Activated CD4-positive, alpha-beta T cell treated with anti-CD3 and anti-CD28 coated beads, Interleukin-2, amount 10 ng/mL, durations not matched to agents 7 days and 5 days (primary cell): ENCODE measurements at regions not wholly inside any gene's neighbourhood (a gene's known extent, or its start where the extent isn't known, plus 50 kb on each side); places are given as distances from the start of the nearest gene placed in this dataset.
"Not testable (repeated sequence)": the region's sequence is repeated elsewhere in the genome, so short reads cannot be mapped to it uniquely, and the experiment has no call there.

Experiments
- CTCF ChIA-PET: fragments of 350-600 bp; sonication (Branson Sonifier 250); formaldehyde crosslinking; loops from one replicate; lab custom pipeline; 2021; ENCODE audit warnings: antibody characterized with exemption; lab: Charles Lee
- POLR2A ChIA-PET: fragments of 350-600 bp; sonication (Branson Sonifier 250); formaldehyde crosslinking; loops from one replicate; lab custom pipeline; 2021; ENCODE audit warnings: antibody characterized with exemption; lab: Charles Lee
- DNase-seq: peaks from one replicate; pipeline ENCODE4 v3.0.0-alpha.2; 2020
- H3K27ac Mint-ChIP-seq: one replicate; pipeline ENCODE4 v1.8.0; 2021; ENCODE audit warnings: mild to moderate bottlenecking, moderate library complexity, mixed read lengths
- H3K27me3 Mint-ChIP-seq: one replicate; pipeline ENCODE4 v1.8.0; 2021; ENCODE audit warnings: mixed read lengths
- H3K36me3 Mint-ChIP-seq: one replicate; pipeline ENCODE4 v1.8.0; 2021; ENCODE audit warnings: low read depth, mixed read lengths
- H3K4me1 Mint-ChIP-seq: one replicate; pipeline ENCODE4 v1.8.0; 2021; ENCODE audit warnings: mixed read lengths
- H3K4me3 Mint-ChIP-seq: one replicate; pipeline ENCODE4 v1.8.0; 2021; ENCODE audit warnings: mild to moderate bottlenecking, moderate library complexity, mixed read lengths
- H3K9me3 Mint-ChIP-seq: one replicate; pipeline ENCODE4 v1.8.0; 2021; ENCODE audit warnings: mixed read lengths

DNA sequence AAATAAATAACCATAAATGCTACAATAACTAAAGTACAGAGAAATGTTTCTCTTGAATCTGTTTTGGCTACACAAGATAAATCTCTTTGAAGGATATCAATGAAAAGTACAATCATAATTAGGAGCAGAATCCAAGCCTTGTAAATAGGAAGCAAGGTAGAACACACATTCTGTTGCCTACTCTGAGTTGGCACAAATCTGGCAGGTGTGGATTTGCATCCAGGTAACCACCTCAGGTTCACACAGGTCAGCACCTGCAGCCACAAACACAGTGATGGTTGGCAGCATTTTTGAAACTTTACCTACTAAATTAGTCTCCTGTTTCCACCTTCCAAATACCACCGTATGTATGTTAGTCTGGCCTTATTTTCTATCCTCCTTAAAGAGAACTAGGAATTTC lies 105.3 kb upstream of the PIK3R1 start:
- POLR2A ChIA-PET, result no interaction called here

DNA sequence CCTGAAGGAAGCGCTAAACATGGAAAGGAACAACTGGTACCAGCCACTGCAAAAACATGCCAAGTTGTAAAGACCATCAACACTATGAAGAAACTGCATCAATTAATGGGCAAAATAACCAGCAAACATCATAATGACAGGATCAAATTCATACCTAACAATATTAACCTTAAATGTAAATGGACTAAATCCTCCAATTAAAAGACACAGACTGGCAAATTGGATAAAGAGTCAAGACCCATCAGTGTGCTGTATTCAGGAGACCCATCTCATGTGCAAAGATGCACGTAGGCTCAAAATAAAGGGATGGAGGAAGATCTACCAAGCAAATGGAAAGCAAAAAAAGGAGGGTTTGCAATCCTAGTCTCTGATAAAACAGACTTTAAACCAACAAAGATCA lies 111.3 kb upstream of the PIK3R1 start:
- H3K36me3 Mint-ChIP-seq, H3K27ac Mint-ChIP-seq, DNase-seq, H3K27me3 Mint-ChIP-seq, H3K4me1 Mint-ChIP-seq, POLR2A ChIA-PET, CTCF ChIA-PET, H3K4me3 Mint-ChIP-seq, H3K9me3 Mint-ChIP-seq: not testable (repeated sequence)

More for the DNA sequence above, 105.3 kb upstream of the PIK3R1 start:
- Mint-ChIP-seq H3K36me3 (no peaks in the 10 kb centered on the region), H3K9me3 (peaks cover 3% of the 10 kb centered on the region), H3K4me3 (no peak overlapping the region), H3K27ac (no peak overlapping the region), H3K4me1 (no peaks in the 10 kb centered on the region), H3K27me3 (peaks cover 5% of the 10 kb centered on the region)
- DNase-seq, result no peak
- CTCF ChIA-PET, result no interaction called here

DNA sequence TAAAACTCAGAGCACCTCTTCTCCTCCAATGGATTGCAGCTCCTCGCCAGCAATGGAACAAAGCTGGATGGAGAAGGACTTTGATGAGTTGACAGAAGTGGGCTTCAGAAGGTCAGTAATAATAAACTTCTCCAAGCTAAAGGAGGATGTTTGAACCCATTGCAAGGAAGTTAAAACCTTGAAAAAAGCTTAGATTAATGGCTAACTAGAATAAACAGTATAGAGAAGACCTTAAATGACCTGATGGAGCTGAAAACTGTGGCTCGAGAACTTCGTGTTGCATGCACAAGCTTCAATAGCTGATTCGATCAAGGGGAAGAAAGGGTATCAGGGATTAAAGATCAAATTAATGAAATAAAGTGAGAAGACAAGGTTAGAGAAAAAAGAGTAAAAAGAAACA lies 112.3 kb upstream of the PIK3R1 start:
- H3K9me3 Mint-ChIP-seq, H3K4me3 Mint-ChIP-seq, H3K4me1 Mint-ChIP-seq, H3K27me3 Mint-ChIP-seq, POLR2A ChIA-PET, DNase-seq, H3K27ac Mint-ChIP-seq, H3K36me3 Mint-ChIP-seq, CTCF ChIA-PET: not testable (repeated sequence)

DNA sequence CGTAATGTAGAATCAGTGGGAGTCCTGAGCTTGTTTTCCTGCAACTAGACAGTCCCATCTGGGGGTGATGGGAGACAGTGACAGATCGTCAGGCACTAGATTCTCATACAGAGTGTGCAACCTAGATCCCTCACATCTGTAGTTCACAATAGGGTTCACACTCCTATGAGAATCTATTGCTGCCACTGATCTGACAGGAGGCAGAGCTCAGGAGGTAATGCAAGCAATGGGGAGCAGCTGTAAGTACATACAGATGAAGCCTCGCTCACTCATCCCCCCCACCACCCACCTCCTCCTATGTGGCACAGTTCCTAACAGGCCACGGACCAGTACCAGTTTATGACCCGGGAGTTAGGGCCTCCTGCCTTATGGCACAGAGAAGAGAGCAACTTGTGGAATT lies 116.2 kb upstream of the PIK3R1 start:
- Mint-ChIP-seq H3K4me3 (no peak overlapping the region), H3K9me3 (no peaks in the 10 kb centered on the region), H3K27me3 (no peaks in the 10 kb centered on the region), H3K36me3 (no peaks in the 10 kb centered on the region), H3K27ac (no peak overlapping the region), H3K4me1 (no peaks in the 10 kb centered on the region)
- POLR2A ChIA-PET, result no interaction called here
- no peak for DNase-seq
- CTCF ChIA-PET, result interaction anchor here (0.7 kb wide), 1 partner anchor 106 kb away, joined by 3 read pairs; no protein-coding TSS in a partner anchor

DNA sequence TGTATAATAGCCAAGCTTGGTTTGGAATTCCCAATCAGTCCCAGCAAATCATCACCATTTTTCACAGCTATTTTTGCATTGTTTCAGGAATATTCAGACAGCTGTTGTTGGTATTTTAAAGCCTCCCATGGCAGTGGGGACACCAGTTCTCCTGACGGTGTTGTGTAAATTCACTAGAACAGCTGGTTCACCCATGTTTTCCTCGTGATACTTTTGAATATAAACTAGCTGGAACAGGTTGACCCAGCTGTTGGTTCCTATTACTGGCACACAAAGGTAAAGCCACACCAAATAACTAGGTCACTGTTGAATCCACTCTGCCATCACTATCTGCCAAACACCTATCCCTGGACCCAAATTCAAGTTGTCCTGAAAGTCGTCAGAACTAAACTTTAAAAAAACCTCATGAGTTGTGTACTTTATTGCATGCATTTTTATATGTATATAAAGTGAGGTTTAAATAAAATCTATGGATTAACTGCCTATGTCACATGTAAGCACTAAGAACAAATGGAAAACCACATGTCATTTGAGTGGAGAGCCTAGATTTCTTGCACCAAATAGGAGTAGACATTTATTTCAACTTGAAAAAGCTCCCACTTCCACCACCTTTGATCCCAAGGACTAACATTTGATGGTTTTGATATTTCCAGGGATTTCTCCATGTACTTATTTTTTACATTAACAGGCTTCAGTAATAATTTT lies 121.9 kb upstream of the PIK3R1 start:
- Mint-ChIP-seq H3K4me1 (no peaks in the 10 kb centered on the region), H3K4me3 (no peak overlapping the region), H3K27me3 (no peaks in the 10 kb centered on the region), H3K9me3 (no peaks in the 10 kb centered on the region), H3K36me3 (no peaks in the 10 kb centered on the region), H3K27ac (no peak overlapping the region)
- ChIA-PET POLR2A (no interaction called here), CTCF (interaction anchor here (0.6 kb wide), 1 partner anchor 91 kb away, joined by 3 read pairs; no protein-coding TSS in a partner anchor)
- DNase-seq, result no peak

DNA sequence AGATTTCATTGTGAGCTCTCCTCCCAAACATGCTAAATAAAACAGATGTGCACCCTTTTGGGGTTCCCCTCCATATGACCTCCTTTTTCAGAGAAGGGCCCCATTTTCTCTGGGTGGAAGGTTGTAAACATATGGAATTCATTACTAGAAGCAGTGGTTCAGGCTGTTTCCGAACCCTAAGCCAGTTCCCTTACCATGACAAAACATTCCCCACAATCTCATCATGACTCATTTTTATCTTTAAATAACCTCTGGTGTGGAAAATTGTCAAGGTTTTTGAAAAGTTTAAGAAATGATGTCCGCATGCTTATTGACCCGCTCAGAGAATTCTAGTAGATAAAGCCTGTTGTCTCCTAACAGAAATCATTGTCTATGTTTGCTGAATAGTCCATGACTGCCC lies 127.3 kb upstream of the PIK3R1 start:
- ChIA-PET POLR2A (no interaction called here), CTCF (interaction anchor here (1.0 kb wide), 1 partner anchor 37 kb away, joined by 3 read pairs; no protein-coding TSS in a partner anchor)
- H3K4me1 Mint-ChIP-seq, result no peaks in the 10 kb centered on the region
- H3K27me3 Mint-ChIP-seq, result no peaks in the 10 kb centered on the region
- H3K36me3 Mint-ChIP-seq, result no peaks in the 10 kb centered on the region
- no peak for DNase-seq
- no peaks in the 10 kb centered on the region for H3K9me3 Mint-ChIP-seq
- H3K4me3 Mint-ChIP-seq, result no peak overlapping the region
- H3K27ac Mint-ChIP-seq, result no peak overlapping the region

DNA sequence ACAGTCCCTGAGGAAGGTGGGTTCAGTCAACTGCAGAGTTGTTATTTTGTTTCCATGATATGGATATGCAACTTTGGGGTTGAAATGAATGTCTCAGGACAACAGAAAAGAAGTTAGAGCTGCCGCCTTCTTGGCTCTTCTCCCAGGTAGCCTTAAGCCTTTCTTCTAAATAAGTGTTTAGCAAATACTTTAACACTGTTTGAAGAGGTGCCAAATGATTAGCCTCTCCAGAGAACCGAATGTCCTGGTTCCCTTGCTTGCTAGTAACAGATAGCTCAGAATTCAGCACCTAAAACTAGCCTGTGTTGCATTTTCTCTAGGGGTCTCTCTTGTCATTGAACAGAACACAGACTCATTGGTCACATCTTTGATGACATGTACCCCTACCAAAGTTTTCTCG lies 127.7 kb upstream of the PIK3R1 start:
- H3K9me3 Mint-ChIP-seq, result no peaks in the 10 kb centered on the region
- no peaks in the 10 kb centered on the region for H3K27me3 Mint-ChIP-seq
- H3K27ac Mint-ChIP-seq, result no peak overlapping the region
- ChIA-PET CTCF (interaction anchor here (1.0 kb wide), 1 partner anchor 36 kb away, joined by 3 read pairs; no protein-coding TSS in a partner anchor), POLR2A (no interaction called here)
- no peak overlapping the region for H3K4me3 Mint-ChIP-seq
- no peaks in the 10 kb centered on the region for H3K4me1 Mint-ChIP-seq
- H3K36me3 Mint-ChIP-seq, result no peaks in the 10 kb centered on the region
- DNase-seq, result no peak

DNA sequence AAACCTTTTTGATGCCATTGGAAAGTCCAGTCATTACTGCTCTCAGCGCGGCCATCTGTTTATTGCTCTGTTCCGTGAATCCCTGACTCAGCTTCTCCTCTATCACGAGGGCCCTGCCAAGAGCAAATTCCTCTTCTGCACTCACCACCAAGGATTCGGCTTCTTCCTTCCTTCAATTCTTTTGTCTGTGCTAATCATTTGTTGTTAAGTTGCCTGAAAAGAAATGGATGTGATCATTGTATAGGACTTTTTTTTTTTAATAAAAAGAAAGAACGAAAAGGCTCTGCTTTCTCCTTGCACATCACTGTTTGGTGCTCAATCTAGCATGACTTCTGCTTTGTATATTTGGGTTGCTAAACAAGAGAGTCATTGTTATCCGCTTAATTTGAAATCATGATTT lies 128.7 kb upstream of the PIK3R1 start:
- H3K27ac Mint-ChIP-seq, result no peak overlapping the region
- H3K4me3 Mint-ChIP-seq, result no peak overlapping the region
- H3K27me3 Mint-ChIP-seq, result no peaks in the 10 kb centered on the region
- POLR2A ChIA-PET, result no interaction called here
- H3K36me3 Mint-ChIP-seq, result no peaks in the 10 kb centered on the region
- CTCF ChIA-PET, result no interaction called here
- no peaks in the 10 kb centered on the region for H3K4me1 Mint-ChIP-seq
- no peak for DNase-seq
- no peaks in the 10 kb centered on the region for H3K9me3 Mint-ChIP-seq

DNA sequence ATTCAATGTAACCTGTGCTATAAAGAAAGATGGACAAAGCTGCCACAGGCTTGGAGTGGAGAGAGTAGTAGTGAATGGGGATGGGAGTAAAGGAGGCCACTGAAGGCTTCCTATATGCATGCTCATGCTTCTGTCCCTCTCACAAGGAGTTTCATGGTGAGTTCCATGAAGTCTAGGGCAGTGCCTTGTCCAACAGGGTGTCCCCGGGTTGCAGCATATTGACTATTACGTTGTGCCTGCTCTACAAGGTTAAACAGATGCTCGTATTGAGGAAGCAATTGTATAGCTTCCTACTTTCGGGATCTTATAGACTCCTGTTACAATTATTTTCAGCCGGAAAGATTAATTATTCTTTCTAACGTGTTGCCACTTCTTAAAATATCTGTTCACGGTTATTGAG lies 129.1 kb upstream of the PIK3R1 start:
- CTCF ChIA-PET, result no interaction called here
- Mint-ChIP-seq H3K9me3 (no peaks in the 10 kb centered on the region), H3K4me1 (no peaks in the 10 kb centered on the region), H3K36me3 (no peaks in the 10 kb centered on the region), H3K27ac (no peak overlapping the region), H3K4me3 (no peak overlapping the region), H3K27me3 (no peaks in the 10 kb centered on the region)
- POLR2A ChIA-PET, result no interaction called here
- DNase-seq, result no peak

DNA sequence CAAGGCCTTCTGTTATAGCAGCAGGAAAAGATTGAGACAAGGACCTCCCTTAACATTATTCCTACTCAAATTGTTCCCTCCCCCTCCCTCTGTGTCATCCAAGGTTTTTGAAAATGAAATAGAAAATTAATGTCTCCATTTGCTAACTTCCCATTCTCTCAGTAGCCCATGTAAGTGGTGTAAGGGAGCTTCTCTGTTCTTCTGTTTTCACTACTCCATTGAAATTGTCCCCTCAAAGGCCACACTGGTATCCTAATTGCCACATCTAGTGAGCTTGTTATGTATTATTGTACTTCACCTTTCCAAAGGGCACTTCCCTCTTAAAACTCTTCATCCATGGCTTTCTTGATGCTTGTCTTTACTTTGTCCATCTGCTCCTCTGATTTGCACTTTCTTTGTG lies 131.2 kb upstream of the PIK3R1 start:
- H3K27ac Mint-ChIP-seq, result no peak overlapping the region
- CTCF ChIA-PET, result no interaction called here
- H3K27me3 Mint-ChIP-seq, result no peaks in the 10 kb centered on the region
- no peaks in the 10 kb centered on the region for H3K9me3 Mint-ChIP-seq
- DNase-seq, result no peak
- POLR2A ChIA-PET, result no interaction called here
- no peaks in the 10 kb centered on the region for H3K36me3 Mint-ChIP-seq
- H3K4me3 Mint-ChIP-seq, result no peak overlapping the region
- no peaks in the 10 kb centered on the region for H3K4me1 Mint-ChIP-seq

DNA sequence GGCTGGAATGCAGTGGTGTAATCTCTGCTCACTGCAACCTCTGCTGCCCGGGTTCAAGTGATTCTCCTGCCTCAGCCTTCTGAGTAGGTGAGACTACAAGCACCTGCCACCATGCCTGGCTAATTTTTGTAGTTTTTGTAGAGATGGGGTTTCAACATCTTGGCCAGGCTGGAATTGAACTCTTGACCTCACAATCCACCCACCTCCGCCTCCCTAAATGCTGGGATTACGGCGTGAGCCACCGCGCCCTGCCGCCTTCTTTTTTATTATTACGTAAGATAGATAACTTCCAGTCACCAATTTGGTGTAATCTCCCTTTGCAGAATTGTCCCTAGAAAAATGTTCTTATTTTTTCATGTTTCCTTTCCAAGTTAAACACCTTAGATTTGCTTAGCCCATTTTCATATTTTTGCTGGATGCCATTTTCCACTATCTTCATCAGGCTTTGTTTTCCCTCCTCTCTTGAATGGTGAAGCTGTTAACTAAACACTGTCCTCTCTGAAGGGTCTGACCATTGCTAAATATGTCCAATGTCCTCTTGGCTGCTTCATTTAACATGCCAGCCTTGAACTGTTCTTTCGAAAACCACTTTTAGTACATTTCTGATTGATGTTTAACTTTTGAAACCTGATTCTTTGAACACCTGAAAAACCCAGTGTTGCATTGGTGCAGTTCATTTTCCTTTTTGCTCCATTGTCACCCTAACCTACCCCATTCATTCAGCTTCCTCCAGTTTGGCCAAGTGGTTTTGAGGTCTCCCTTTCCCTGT lies 135.1 kb upstream of the PIK3R1 start:
- H3K27me3 Mint-ChIP-seq, result no peaks in the 10 kb centered on the region
- DNase-seq, result no peak
- no peaks in the 10 kb centered on the region for H3K9me3 Mint-ChIP-seq
- no peak overlapping the region for H3K4me3 Mint-ChIP-seq
- H3K36me3 Mint-ChIP-seq, result no peaks in the 10 kb centered on the region
- H3K27ac Mint-ChIP-seq, result no peak overlapping the region
- CTCF ChIA-PET, result no interaction called here
- H3K4me1 Mint-ChIP-seq, result no peaks in the 10 kb centered on the region
- POLR2A ChIA-PET, result no interaction called here

DNA sequence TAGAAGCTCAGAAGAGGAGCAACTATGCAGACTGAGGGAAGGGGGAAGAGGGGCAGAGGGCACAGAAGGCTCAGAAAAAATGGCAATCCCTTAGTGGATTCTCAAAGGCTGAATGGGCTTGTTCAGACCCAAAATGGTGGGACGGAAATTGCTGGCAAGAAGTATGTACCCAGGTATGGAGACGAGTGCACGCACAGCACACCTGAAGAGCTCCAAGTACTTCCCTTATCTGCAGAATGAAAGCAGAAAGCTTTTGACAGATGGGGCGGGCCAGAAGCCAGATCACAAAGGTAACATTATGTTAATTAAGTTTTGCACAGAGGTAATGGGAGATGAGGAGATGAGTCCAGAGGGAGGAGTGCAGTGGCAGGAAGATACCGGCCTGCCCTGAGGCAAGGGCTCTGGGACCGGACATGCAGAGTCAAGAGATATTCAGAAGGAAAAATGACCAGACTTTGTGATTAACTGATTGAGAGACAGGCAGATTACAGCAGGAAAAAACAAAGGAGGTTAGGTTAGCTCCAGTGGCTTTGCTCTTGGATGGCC lies 138.1 kb upstream of the PIK3R1 start:
- ChIA-PET POLR2A (no interaction called here), CTCF (interaction anchor here (0.6 kb wide), 1 partner anchor 1164 kb away, joined by 3 read pairs; no protein-coding TSS in a partner anchor)
- Mint-ChIP-seq H3K36me3 (no peaks in the 10 kb centered on the region), H3K27me3 (no peaks in the 10 kb centered on the region), H3K4me3 (no peak overlapping the region), H3K9me3 (no peaks in the 10 kb centered on the region), H3K27ac (no peak overlapping the region), H3K4me1 (no peaks in the 10 kb centered on the region)
- no peak for DNase-seq

DNA sequence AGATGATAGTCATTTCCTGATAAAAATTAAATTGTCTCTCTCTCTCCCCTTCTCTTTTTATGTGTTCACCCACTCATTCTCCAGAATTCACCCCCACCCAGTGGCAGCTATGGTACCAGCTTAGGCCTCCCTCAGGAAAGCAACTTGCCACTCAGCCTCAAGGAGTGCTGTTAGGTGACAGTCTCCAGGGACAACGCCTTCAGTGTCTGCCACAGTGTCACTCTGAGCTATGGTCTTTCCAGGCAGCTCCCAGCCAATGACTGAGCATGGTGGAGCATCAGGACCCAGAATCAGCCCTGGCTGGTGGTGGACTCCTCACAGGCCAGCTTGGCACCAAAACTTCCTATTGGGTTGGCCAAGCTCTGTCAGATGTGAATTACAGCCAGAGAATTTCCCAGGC lies 140.9 kb upstream of the PIK3R1 start:
- Mint-ChIP-seq H3K36me3 (no peaks in the 10 kb centered on the region), H3K27ac (no peak overlapping the region), H3K4me3 (no peak overlapping the region), H3K9me3 (no peaks in the 10 kb centered on the region), H3K27me3 (no peaks in the 10 kb centered on the region), H3K4me1 (peaks cover 2% of the 10 kb centered on the region)
- ChIA-PET POLR2A (interaction anchor here (0.6 kb wide), 1 partner anchor 93 kb away, joined by 7 read pairs; no protein-coding TSS in a partner anchor), CTCF (no interaction called here)
- no peak for DNase-seq
